Heart right ventricle (tissue), 16 donors: ENCODE measurements at regions not wholly inside any gene's neighbourhood (a gene's known extent, or its start where the extent isn't known, plus 50 kb on each side); places are given as distances from the start of the nearest gene placed in this dataset.

Experiments used
- ATAC-seq, 8 donors: fragments of 200-7000 bp; cut with Tn5 transposase; one replicate each; pipeline ENCODE4 v1.9.1; 2020; ENCODE audit warnings: mild to moderate bottlenecking in 8 of 8, moderate library complexity in 8 of 8, moderate number of reproducible peaks in 1 of 8
- DNase-seq, 2 donors: peaks; one replicate each; pipeline ENCODE4 v3.0.0-alpha.2; 2020
- H3K27ac ChIP-seq, 10 donors: fragments of 200-600 bp; sonication (generic) in 2 of 10; one replicate each; pipeline versions ENCODE4 v1.5.0 to v1.8.0; 2020 to 2022; ENCODE audit warnings: mild to moderate bottlenecking in 3 of 10
- H3K27me3 ChIP-seq, 7 donors: fragments of 200-600 bp; one replicate each; pipeline ENCODE4 v1.8.0; 2021 to 2022; ENCODE audit warnings: mild to moderate bottlenecking in 2 of 7
- H3K36me3 ChIP-seq, 9 donors: fragments of 200-600 bp; sonication (generic) in 1 of 9; one replicate each; pipeline versions ENCODE4 v1.5.0 to v1.8.0; 2020 to 2022; ENCODE audit warnings: mild to moderate bottlenecking in 2 of 9
- H3K4me1 ChIP-seq, 9 donors: fragments of 200-600 bp; sonication (generic) in 1 of 9; one replicate each; pipeline versions ENCODE4 v1.5.0 to v1.8.0; 2020 to 2022; ENCODE audit warnings: mild to moderate bottlenecking in 4 of 9
- H3K4me3 ChIP-seq, 10 donors: fragments of 200-600 bp; sonication (generic) in 2 of 10; one replicate each; pipeline versions ENCODE4 v1.5.0 to v1.8.0; 2020 to 2022; ENCODE audit warnings: mild to moderate bottlenecking in 7 of 10, moderate library complexity in 2 of 10
- H3K9me3 ChIP-seq, 11 donors: fragments of 200-600 bp in 10 of 11; sonication (generic) in 2 of 11; one replicate each; pipeline versions ENCODE4 v1.5.0 to v1.8.0; 2013 to 2022; ENCODE audit warnings: mild to moderate bottlenecking in 2 of 11, control low read depth in 1 of 11, moderate library complexity in 1 of 11
- WGBS, 2 donors: extraction: QIAGEN DNeasy Blood & Tissue Kit; methylation state at CpG; one replicate each; pipeline ENCODE4 v1.1.7; 2013; ENCODE audit warnings: inconsistent platforms in 1 of 2; 5-methylcytosine and 5-hydroxymethylcytosine counted together
- intact Hi-C, 10 donors: fragments of 100-400 bp; cut with DNase I; formaldehyde crosslinking; loops; one replicate each; pipeline versions ENCODE4 v1.11.1 to v1.14.2; 2022
- TF ChIP-seq, protein P1 (sequence below), 9 donors: fragments of 200-600 bp; sonication (generic) in 2 of 9; IDR thresholded peaks; one replicate each; pipeline versions ENCODE4 v1.5.0 to v1.8.0; 2021 to 2022; ENCODE audit warnings: antibody characterized with exemption in 9 of 9, mild to moderate bottlenecking in 5 of 9, moderate library complexity in 1 of 9
- donor health status: Arrhythmogenic right ventricular cardiomyopathy.
- donor health status: ischemic (EF 13 %, LVEDD 7.1; RV severe dilation, severe dysfunction).
- donor health status: healthy with polysubstance abuse.
- donor health status: DM: no; HTN: yes; CAD: no.
- donor health status: DM: no; HTN: no; CAD: no.
- donor health status: ischemic (EF 25% LVEDD 6.9; RV normal size, moderate dysfunction).
- donor health status: ischemic (EF 25% LVEDD 5.7; RV mildly dilated, moderate dysfunction).
- donor health status: healthy.
- donor health status: DM: yes; HTN: yes; CAD: no.
- donor health status: Ischemic cardiomyopathy.
- donor health status: ischemic (EF 35%, LVEDD 5.7; RV mildly dilated, moderate dysfunction).
- donor health status: nonischemic (EF 11% LVEDD 7.7; RV severe dilation, severe dysfunction).
- donor health status: DM: yes; HTN: yes; CAD: no.
- donor health status: PGD.
- donor health status: ischemic (EF 29% LVEDD 5.4; RV normal size, mild dysfunction).
- donor health status: nonischemic (EF 23%, LVEDD 6.1; RV moderate dilation, normal function).

DNA sequence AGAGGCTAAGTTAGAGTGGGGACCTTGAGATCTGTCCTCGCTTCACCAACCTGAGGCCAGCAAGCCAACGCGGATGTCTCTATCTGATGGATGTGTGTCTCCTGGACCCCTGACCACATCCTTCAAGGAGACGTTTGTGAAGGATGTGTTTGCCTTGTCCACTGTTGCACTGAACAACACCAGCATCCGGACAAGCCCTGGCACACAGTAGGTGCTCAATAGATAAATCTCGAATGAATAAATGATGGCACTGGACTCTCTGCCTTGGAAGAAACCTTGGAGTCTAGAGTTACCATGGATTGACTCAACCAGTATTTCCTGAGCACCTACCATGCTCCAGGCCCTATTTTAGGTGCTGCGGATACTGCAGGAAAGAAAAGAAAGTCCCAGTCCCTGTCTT, 97.7 kb upstream of the PTPN1 start:
- no peaks in the 10 kb centered on the region for H3K27me3 ChIP-seq
- H3K36me3 ChIP-seq = no peaks in the 10 kb centered on the region
- no peak overlapping the region for H3K4me3 ChIP-seq
- TF ChIP-seq, protein P1, sequence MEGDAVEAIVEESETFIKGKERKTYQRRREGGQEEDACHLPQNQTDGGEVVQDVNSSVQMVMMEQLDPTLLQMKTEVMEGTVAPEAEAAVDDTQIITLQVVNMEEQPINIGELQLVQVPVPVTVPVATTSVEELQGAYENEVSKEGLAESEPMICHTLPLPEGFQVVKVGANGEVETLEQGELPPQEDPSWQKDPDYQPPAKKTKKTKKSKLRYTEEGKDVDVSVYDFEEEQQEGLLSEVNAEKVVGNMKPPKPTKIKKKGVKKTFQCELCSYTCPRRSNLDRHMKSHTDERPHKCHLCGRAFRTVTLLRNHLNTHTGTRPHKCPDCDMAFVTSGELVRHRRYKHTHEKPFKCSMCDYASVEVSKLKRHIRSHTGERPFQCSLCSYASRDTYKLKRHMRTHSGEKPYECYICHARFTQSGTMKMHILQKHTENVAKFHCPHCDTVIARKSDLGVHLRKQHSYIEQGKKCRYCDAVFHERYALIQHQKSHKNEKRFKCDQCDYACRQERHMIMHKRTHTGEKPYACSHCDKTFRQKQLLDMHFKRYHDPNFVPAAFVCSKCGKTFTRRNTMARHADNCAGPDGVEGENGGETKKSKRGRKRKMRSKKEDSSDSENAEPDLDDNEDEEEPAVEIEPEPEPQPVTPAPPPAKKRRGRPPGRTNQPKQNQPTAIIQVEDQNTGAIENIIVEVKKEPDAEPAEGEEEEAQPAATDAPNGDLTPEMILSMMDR (IDR thresholded peaks at IDR 0.05) = no peak
- DNase-seq (no peak), ATAC-seq (no peak)
- WGBS, 2 donors = 86 to 92% methylated on average over 7 of the region's 7 CpGs
- H3K27ac ChIP-seq = peak overlapping the region in 5 of 10 donors; percentile 1 to 93 (median 30)
- intact Hi-C loops = loop anchor here in 2 of 10 donors (2.0 to 10.0 kb wide), 2 partner anchors 32 to 108 kb away; no protein-coding TSS in a partner anchor
- peaks cover 0 to 20% (median 0%) of the 10 kb centered on the region in 11 donors for H3K9me3 ChIP-seq
- H3K4me1 ChIP-seq = peaks cover 19 to 62% (median 43%) of the 10 kb centered on the region in 9 donors

DNA sequence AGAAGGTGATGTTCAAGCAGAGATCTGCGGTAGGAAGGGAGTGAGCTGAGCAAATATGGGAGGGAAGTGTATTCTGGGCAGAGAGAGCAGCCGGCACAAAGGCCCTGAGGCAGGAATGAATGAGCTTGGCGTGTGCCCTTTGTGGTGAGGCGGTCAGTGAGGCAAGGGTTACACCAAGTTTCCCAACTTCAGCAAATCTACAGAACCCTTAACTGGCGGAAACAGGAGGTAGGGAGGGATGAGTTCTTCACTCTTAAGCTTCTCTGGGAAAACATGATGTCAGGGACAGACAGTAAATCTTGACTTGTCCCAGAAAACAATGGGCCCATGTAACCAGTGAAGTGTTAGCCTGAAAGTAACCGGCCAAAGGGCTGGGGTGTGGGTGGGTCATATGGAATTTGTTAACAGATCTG, 97.1 kb upstream of the PTPN1 start:
- WGBS, 2 donors = 88% methylated on average over 6 of the region's 6 CpGs
- Histone ChIP-seq H3K36me3 (no peaks in the 10 kb centered on the region), H3K9me3 (peaks cover 0 to 20% (median 0%) of the 10 kb centered on the region in 11 donors), H3K4me3 (no peak overlapping the region), H3K27me3 (no peaks in the 10 kb centered on the region), H3K4me1 (peaks cover 19 to 62% (median 44%) of the 10 kb centered on the region in 9 donors), H3K27ac (peak overlapping the region in 2 of 10 donors; percentile 35 to 93)
- DNase-seq (no peak), ATAC-seq (no peak)
- intact Hi-C loops = loop anchor here in 2 of 10 donors (2.0 to 10.0 kb wide), 2 partner anchors 32 to 108 kb away; no protein-coding TSS in a partner anchor
- TF ChIP-seq, protein P1 (IDR thresholded peaks at IDR 0.05) = no peak

DNA sequence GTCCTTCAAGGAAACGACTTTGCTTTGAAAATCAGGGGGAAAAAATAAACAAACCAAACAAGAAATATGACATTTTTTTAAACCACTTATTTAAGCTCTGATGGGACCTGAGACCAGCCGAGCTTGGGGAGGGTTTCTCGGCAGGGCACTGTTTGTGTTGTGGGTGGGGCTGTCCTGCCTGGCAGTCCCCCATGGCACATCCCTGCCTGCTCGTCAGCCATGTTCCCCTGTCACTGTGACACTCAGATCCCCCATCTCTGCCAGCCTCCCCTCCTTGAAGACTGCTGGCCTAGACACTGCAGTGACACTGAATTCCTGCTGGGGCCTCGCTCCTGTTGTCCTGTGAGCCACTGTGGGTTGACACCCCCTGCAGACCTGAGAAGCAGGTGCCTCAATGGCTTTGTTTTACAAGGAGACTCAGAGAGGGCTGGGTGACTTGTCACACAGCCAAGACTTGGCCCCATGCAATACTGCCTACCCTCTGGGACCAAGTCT, 95.1 kb upstream of the PTPN1 start:
- WGBS, 2 donors = 42 to 58% methylated on average over 5 of the region's 5 CpGs

DNA sequence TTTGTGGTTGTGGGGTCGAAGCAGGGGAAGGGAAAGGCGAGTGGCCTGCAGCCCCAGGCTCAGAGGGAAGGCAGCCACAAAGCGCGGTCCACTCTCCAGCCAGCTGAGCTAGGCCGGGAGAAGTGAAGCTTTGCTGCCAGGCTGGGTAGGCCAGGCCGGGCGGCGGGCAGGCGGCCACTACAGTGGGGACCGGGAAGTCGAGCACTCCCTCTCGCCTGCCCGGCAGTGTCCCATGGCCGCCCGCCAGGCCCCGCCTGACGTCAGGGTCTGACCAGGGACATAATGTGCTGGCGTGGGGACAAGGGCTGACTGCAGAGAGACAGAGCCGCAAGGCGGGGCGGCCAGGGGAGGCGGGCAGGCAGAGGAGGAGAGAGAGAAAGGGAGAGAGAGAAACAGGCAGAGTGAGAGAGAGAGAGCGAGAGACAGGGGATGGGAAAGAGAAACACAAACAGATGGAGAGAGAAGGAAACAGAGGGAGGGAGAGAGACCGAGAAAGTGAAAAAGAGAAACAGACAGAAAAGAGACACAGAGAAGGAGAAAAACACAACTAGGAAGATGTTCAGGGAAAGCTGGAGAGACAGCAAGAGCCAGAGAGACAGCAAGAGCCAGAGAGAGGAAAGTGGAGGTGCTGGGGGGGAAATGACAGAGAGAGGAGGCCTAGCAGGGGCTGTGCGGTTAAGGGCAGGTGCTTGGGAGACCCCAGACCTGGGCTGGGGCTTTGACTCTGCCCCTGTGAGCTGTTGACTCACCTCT, 94.5 kb upstream of the PTPN1 start:
- intact Hi-C loops = loop anchor here in 5 of 10 donors (1.0 to 10.0 kb wide), 6 partner anchors 16 to 111 kb away; no protein-coding TSS in a partner anchor
- Histone ChIP-seq H3K27ac (peak overlapping the region; percentile 89 to 99 (median 96)), H3K9me3 (peaks cover 0 to 12% (median 0%) of the 10 kb centered on the region in 11 donors), H3K4me3 (peak overlapping the region in 4 of 10 donors; percentile 7 to 12 (median 11)), H3K36me3 (no peaks in the 10 kb centered on the region), H3K4me1 (peaks cover 13 to 52% (median 31%) of the 10 kb centered on the region in 9 donors), H3K27me3 (no peaks in the 10 kb centered on the region)
- TF ChIP-seq, protein P1 (IDR thresholded peaks at IDR 0.05) = peak in 2 of 9 donors; percentile 7 to 12
- 7 to 13% methylated on average over 25 of the region's 25 CpGs for WGBS, 2 donors
- DNase-seq (peak; percentile 99 to 100), ATAC-seq (peak; percentile 96 to 99 (median 99))

More for the DNA sequence above, 95.1 kb upstream of the PTPN1 start:
- peak overlapping the region in 1 of 10 donors; percentile 12 for H3K4me3 ChIP-seq
- H3K4me1 ChIP-seq = peaks cover 13 to 54% (median 32%) of the 10 kb centered on the region in 9 donors
- peak overlapping the region; percentile 89 to 99 (median 96) for H3K27ac ChIP-seq
- TF ChIP-seq, protein P1 (IDR thresholded peaks at IDR 0.05) = no peak
- no peaks in the 10 kb centered on the region for H3K27me3 ChIP-seq
- peaks cover 0 to 18% (median 0%) of the 10 kb centered on the region in 11 donors for H3K9me3 ChIP-seq
- no peak for DNase-seq
- peak in 5 of 8 donors; percentile 12 to 41 (median 38) for ATAC-seq
- intact Hi-C loops = loop anchor here in 5 of 10 donors (1.0 to 10.0 kb wide), 6 partner anchors 16 to 110 kb away; no protein-coding TSS in a partner anchor
- H3K36me3 ChIP-seq = no peaks in the 10 kb centered on the region
